AML-193 (cell line): ENCODE measurements at regions not wholly inside any gene's neighbourhood (a gene's known extent, or its start where the extent isn't known, plus 50 kb on each side); places are given as distances from the start of the nearest gene placed in this dataset.

ENCODE experiments used
- DNase-seq, 2 experiments: peaks; one replicate each; lab custom pipeline; 2025; lab: John Stamatoyannopoulos, UW

DNA sequence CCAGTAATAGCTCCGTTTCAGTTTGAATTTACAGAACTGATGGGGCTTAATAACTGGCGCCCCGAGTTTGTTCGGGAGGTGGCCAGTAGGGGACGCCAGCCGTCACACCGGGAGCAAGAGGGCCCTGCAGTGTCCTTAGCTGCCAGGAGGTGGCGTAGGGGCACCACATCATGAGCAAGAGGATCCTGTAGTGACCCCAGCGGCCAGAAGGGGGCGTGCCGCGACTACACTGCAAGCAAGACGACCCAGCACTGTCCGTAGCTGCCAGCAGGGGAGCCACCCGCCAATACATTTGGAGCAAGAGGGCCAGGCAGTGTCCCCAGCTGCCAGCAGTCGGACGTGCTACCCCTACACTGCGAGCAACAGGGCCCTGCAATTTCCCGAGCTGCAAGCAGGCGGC, 663.7 kb upstream of the B3GAT1 start:
- DNase-seq: no peak

DNA sequence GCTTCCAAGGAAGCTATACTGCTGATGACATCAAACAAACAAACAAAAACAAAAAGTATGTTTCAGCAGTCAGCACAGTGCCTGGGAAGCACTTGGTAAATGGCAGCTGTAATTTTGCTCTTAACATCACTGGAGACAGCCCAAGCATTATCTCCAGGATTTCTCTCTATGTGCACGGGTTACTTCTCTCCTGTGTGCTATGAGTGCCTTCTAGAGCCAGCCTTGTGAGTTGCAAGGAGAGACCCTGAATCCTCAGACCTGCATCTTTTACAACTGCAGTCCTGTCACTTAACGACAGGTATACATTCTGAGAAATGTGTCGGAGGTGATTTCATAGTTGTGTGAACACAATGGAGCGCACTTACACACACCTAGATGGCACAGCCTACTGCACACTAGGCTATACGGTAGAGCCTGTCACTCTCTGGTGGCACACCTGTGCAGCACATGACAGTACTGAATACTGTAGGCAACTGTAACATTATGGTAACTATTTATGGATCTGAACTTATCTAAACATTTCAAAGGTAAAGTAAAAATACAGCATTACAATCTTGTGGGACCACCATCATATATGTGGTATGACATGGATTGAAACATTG, 662.5 kb upstream of the B3GAT1 start:
- DNase-seq: peak in 1 of 2 experiments; percentile 4

DNA sequence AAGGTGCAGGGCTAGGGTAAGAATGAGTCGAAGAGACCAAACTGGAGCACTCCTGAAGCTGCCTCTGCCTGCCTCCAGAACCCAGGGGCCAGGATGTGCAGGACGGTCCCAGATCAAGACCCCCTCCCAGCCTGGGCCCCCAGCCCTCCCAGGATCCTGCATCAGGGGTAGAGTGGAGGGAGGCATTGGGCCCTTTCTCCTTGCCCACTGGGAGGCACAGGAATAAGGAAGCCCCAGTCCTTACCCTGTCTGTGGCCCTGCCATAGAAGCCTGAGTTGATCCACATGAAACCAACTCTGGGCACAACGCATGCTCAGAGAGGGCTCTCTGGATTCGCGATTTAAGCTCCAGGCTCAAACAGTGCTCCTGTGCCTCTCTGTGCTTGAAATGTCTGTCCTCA, 661.8 kb upstream of the B3GAT1 start:
- DNase-seq: no peak

DNA sequence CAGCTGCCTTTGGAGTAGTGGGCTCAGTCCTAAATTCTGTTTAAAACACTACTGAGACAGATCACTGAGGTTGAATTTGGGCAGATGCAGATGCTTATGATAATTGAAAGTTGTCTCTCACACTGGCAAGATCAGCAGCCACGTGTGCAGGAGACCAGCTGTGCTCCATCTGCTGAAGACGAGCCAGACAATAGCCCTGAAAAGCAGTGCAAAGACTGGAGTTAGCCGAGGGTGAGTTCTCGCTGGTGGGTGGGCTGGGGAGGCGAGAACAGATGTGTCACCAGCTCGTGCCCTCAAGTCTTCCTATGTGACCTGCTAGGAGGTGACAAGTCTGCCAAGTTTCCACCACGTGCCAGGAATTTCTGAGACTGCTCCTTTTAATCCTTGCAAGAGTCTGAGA, 661.3 kb upstream of the B3GAT1 start:
- DNase-seq: no peak

- no peak for DNase-seq
Observed at GRCh38 chr11:135069890-135070289, 657.8 kb upstream of the B3GAT1 start.

GRCh38 chr11:135069063-135069462, 657.0 kb upstream of the B3GAT1 start:
- DNase-seq: no peak

DNA sequence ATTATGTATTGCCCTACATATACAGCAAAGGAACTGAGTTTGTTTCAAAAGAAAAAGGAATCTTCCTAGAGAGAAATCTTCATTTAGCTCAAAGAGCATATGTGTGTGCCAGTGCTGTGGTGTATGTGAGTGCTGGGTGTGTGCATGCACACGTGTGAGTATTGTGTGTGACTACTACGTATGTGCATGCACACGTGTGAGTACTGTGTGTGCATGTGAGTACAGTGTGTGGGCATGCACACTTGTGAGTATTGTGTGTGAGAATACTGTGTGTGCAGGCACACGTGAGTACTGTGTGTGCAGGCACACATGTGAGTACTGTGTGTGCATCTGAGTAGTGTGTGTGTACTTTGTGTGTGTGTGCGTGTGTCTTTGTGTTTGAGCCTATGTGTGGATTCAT, 651.0 kb upstream of the B3GAT1 start:
- DNase-seq: no peak

GRCh38 chr11:135061166-135061565, 649.1 kb upstream of the B3GAT1 start:
- DNase-seq: no peak

DNA sequence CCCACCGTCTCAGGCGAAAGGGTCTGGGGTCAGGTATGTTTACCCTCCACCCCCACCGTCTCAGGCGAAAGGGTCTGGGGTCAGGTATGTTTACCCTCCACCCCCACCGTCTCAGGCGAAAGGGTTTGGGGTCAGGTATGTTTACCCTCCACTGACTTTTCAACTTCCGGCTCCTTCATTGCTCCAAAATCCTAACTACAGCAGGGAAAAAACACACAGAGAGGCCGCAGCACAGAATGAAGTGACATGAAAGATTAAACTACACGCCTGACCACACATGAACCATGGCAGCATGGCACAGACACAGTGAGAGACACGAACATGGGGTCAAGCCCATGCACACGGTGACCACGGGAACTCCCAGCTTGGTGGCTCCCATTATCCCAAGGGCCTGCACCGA, 634.9 kb upstream of the B3GAT1 start:
- no peak for DNase-seq

DNA sequence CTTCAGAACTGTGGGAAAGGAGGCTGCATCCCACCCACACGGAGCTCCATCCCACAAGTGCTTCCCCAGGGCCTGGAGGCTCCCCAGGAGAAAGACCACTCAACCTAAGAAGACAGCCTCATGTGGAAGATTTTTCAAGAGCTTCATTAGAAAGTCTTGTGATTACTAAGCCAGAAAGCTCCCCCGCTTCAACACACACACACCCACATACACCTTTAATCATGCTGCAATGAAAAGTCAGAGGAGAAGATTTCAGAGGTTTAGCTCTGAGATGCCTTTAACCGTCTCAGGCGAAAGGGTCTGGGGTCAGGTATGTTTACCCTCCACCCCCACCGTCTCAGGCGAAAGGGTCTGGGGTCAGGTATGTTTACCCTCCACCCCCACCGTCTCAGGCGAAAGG, 634.5 kb upstream of the B3GAT1 start:
- no peak for DNase-seq

DNA sequence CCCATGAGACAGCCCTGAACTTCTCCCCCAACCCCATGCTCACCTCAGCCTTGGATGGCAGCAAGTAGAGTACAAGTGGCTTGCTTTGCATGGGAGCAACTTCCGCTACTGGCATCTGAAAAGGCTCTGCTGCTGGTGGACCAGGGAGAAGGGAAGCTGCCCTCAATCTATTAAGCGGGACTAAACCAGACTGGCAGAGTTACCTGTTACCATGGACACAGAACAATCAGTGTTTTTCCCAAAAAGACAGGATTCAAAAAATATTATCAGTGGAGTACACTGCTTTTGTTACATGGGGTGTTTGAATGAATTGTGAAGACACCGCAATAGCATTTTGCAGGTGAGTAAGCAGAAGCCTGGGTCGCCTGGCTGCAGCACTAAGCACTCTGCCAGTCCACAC, 631.4 kb upstream of the B3GAT1 start:
- no peak for DNase-seq

DNA sequence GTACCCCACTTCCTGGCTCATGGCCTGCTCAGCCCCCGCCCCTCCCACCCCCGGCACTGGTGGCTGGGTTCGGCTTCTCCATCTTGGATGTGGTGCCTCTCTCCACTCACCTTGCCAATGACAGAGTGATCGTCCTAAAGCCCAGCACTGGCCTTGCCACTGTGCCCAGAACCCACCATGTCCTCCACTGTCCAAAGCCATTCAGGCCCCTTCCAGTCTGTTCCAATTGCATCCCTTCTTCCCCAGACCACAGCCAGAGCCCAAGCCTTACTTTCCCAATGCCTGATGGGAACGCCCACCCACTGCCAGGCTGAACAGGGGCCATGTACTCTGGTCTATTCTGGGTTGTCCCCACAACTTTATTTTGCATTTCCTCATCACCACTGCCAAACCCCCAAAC, 625.8 kb upstream of the B3GAT1 start:
- no peak for DNase-seq

- no peak for DNase-seq
Observed at GRCh38 chr11:135036488-135037297, 624.7 kb upstream of the B3GAT1 start.

GRCh38 chr11:135035282-135035681, 623.2 kb upstream of the B3GAT1 start:
- no peak for DNase-seq

DNA sequence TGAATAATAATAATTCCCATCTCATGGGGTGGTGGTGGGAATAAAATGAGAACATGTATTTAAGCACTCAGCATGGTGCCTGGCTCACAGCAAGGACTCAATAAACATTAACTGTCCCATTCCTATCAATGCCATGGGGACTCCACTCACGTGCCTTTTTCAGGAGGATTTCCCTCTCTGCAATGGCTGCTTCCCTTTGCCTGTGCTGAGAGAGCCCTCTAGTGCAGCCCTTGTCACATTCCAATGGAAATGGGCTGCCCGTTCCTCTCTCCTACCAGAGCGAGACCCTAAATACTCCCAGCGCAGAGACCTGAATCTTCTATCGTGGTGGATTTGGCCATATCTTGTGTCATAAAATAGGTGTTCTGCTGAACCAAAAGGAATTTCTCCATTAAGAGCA, 621.5 kb upstream of the B3GAT1 start:
- DNase-seq: no peak

- DNase-seq: no peak
Observed at GRCh38 chr11:135031205-135031989, 619.4 kb upstream of the B3GAT1 start.

DNA sequence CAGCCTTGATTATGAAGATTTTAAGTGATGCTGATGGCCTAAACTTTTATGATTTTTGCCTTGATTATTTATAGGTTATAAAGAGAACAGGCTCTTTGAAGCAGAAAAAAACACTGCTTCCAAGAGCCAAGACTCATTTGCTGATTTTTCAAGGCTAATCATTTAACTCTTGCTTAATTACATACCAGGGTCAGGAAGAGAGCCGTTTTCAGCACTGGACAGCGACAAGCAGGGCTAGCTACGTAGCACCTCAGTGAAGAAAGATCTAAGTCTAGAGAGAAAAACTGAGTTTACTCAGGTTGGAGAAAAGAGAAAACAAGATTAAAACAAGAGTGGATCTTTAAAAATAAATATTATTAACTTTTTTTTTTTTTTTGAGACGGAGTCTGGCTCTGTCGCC, 615.4 kb upstream of the B3GAT1 start:
- peak; percentile 17 to 29 for DNase-seq

DNA sequence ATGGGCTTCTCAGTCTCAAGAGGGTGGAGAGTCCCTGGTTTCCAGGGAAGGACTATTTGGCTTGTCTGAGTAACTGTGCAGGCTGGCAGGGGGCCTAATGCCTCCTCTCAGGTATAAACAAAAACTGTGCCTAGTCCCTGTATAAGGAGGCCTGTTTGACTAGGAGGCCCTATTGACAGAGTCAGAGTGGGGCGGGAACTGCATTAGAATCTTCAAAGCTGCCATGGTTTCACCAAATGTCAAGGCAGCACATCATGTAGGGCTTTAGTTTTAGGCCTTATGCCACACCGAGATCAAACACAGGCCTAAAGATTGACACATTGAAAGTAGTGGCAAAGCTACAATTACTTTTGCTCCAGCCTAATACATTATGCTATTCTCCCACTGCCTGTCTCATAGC, 611.5 kb upstream of the B3GAT1 start:
- no peak for DNase-seq

GRCh38 chr11:135022454-135022853, 610.4 kb upstream of the B3GAT1 start:
- DNase-seq: no peak

GRCh38 chr11:135019899-135020298, 607.9 kb upstream of the B3GAT1 start:
- DNase-seq: no peak

DNA sequence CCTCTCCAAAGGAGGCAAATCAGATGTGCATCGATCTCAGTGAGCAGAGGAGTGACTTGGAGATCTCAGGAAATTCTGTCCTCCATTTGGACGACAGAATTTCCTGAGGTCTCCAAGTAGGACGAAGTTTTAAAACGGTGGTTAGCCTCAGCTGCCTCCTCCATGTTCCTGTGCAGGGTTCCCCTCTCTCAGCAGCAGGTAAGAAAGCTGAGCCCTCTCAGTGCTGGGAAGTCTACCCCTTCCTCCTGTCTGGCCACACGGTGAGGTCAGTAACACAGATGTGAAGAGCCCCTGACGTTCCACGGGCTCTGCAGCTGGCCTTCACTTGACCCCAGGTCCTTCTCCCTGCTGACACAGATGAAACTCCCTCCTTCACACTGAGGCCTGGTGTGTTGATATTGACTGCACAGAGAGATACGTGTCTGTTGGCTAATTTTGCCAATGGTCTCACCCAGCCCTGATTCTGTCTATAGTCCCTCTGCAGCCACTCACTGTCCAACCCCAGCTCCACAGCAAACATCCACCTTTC, 607.4 kb upstream of the B3GAT1 start:
- DNase-seq: no peak

- no peak for DNase-seq
Observed at GRCh38 chr11:135017296-135017695, 605.3 kb upstream of the B3GAT1 start.

DNA sequence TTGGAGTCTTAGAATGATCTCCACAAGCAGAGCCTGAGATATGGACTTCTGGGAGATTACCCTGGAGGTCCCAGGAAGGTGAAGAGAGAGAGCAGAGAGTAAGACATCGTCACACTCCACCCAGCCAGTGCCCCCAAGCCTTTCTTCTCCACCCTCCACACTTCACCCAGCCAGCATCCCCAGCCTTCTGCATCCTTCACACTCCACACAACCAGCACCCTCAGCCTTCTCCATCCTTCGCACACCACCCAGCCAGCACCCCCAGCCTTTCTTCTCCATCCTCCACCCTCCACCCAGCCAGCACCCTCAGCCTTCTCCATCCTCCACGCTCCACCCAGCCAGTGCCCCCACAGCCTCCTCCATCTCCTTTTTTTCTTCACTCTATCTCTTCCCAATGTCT, 603.9 kb upstream of the B3GAT1 start:
- no peak for DNase-seq
